Sigmoid colon (tissue), 4 donors: ENCODE measurements at regions not wholly inside any gene's neighbourhood (a gene's known extent, or its start where the extent isn't known, plus 50 kb on each side); places are given as distances from the start of the nearest gene placed in this dataset.

Experiments
- CTCF ChIP-seq, 4 experiments: fragments of 450-650 bp in 3 of 4; fragments of 200-600 bp in 1 of 4; IDR thresholded peaks; one replicate each; pipeline ENCODE4 v1.5.1; 2016 to 2019; ENCODE audit warnings: antibody characterized with exemption in 4 of 4, mild to moderate bottlenecking in 3 of 4, moderate library complexity in 2 of 4
- POLR2A ChIP-seq, 2 donors: fragments of 450-650 bp; IDR thresholded peaks; one replicate each; pipeline ENCODE4 v1.6.1; 2016; ENCODE audit warnings: antibody characterized with exemption in 2 of 2, mild to moderate bottlenecking in 2 of 2, moderate library complexity in 2 of 2
- POLR2AphosphoS5 ChIP-seq, 4 donors: sonication (generic); formaldehyde crosslinking; IDR thresholded peaks; one replicate each; pipeline ENCODE4 v1.6.1; 2017; ENCODE audit warnings: antibody characterized with exemption in 4 of 4

- TF ChIP-seq CTCF (IDR thresholded peaks at IDR 0.05) (no peak), POLR2A (IDR thresholded peaks at IDR 0.05) (no peak), POLR2AphosphoS5 (IDR thresholded peaks at IDR 0.05) (no peak)
Measured at GRCh38 chr6:22151892-22152291, 144.9 kb downstream of the PRL start.
